Right lung (tissue), 2 donors: ENCODE measurements at regions not wholly inside any gene's neighbourhood (a gene's known extent, or its start where the extent isn't known, plus 50 kb on each side); places are given as distances from the start of the nearest gene placed in this dataset.

Experiments used
- DNase-seq, 2 donors: peaks; one replicate each; pipeline ENCODE4 v3.0.0-alpha.2; 2013

DNA sequence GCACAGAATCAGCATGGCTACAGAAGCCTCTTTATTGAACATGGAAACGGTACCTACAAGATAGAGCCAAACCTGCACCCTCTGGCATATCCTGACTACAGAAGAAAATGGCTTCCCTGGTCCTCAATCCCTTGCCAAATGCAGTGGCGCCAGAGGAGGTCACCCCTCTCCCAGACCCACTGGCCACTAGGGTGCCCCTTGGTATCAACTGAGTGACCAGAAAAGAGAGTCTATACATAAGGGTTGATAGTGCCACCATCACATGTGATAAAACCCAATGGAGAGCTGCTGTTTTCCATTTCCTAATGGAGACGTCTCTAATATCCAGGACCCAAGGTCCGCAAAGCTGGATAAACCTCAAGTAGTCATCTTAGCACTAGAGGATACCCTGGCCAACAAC, 52.7 kb upstream of the ALK start:
- DNase-seq = no peak

DNA sequence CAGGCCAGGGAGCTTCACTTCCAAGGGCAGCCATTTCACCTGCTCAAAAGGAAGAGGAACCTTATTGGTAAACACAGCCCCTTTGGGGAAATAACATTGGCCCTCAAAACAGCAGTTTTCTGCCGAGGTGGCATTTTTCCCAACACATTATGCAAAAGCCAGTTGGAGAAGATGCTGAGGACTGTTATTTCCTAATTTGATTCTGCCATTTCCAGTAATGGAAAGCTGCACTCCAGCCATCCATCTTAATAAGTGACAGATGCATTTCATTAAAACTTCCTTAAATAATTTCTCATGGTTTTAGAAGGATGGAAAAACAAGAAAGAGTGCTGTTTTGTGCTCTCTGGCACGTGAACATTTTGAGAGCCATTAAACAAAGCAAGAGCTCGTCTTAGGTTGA, 55.9 kb upstream of the ALK start:
- DNase-seq = no peak

DNA sequence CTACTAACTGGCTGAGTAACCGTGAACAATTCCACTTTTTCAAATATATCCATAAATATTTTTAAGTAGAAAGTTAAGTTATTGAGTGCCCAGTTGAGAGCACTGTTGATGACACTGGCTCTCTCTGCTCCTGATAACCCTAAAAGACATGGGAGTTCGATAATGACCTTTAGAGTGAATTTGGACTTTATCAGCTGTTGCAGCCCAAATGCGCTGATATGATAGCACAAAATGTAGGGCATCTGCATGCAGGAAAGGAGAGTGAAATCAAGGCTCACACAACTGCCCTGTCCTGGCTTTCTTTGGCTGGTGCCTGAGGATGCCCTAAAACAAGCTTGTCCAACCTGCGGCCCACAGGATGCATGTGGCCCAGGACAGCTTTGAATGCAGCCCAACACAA, 60.0 kb upstream of the ALK start:
- DNase-seq = no peak

DNA sequence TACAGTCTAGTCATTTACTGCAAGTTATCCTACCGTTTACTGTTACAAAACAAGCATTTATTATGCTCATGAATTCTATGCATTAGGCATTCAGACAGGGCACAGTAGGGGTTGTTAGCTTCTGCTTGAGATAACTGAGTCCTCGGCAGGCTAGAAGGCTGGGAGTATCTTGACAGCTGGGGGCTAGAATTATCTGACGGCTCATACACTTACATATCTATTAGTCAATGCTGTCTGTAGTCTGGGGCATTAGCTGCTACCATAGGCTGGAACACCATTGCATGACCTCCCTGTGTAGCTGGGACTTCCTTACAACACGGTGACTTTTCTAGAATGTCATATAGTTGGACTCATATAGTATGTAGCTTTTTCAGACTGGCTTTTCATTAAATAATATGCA, 61.9 kb upstream of the ALK start:
- no peak for DNase-seq

DNA sequence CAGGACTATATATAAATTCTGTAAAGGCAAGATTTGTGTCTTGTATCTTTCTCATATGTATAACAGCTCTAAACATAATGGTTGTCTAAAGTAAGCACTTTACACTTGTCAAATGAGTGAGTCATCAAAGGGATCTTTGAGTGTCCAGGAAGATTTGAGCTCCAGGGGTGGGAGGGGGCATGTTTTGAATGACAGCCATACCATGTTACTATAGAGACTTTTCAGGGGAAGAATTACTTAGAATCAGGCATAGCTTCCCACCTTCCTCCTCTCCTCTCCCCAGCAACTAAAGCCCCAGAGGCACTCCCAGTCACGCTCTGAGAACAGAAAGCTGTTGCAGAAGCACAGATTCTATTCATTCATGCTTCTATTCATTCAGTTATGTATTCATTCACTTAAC, 65.8 kb upstream of the ALK start:
- DNase-seq = no peak

DNA sequence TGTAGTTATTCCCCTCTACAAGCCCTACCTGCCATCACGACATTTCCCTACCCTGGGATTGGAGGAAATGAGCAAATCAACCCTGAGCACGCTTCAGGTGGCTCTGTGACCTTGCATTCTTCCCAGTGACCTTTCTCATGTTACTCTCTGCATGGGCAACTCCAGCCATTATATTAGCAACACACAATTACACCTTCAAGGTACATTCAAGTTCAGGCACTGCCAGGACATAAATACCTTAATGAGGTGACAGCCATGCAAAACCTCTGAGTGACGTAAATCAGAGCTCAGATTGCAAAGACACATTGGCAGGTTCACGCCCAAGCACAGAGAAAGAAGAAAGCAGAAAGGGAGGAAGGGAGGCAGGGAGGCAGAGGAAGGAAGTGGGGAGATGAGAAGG, 68.7 kb upstream of the ALK start:
- DNase-seq = no peak

DNA sequence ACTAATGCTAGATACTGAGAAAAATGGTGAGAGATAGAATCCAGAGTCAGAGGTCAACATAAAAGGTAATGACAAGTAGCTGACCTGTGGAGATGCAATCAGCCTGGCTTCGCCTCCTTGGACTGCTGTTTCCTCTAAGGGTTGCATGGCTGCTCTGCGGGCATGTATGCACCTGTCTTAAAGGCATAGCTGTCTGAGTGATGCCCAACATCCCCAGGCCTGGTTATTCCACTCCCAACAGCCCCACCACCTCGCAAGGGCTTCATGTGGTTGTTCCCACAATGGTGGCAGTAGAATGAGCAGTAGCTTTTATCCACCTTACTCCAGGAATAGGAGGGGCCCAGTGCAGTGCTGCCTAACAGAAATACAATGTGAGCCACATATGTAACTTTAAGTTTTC, 69.7 kb upstream of the ALK start:
- DNase-seq = no peak

DNA sequence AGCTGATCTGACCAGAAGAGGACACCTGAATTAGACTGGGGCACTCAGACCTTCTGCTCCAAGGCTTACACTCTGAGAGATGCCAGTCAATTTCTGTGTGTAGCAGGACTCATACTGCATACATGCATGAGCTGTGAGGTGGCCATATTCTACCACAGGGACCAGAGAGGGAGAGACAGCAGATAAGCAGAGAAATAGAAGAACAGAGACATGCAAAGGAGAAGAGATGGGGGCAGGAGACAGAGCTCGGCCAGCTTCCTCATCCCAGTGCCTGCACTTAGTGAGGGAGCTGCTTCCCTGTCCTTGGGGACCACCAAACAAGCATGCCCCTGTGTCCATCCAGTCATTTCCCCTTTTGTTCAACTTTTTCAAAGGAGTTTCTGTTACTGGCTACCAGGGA, 73.9 kb upstream of the ALK start:
- no peak for DNase-seq

DNA sequence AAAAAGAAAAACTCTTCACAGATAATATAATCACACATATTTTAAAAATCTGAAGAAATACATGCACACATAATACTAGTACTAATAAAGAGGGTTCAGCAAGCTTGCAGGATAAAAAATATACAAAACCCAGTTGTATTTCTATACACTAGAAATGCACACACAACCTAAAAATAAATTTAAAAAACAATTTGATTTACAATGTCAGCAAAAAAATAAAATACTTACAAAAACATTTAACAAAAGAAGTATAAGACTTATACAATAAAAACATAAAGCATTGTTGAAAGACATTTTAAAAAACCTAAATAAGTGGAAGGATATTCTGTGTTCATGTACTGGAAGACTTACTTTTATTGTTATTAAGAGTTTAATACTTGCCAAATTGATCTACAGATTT, 81.7 kb upstream of the ALK start:
- no peak for DNase-seq

DNA sequence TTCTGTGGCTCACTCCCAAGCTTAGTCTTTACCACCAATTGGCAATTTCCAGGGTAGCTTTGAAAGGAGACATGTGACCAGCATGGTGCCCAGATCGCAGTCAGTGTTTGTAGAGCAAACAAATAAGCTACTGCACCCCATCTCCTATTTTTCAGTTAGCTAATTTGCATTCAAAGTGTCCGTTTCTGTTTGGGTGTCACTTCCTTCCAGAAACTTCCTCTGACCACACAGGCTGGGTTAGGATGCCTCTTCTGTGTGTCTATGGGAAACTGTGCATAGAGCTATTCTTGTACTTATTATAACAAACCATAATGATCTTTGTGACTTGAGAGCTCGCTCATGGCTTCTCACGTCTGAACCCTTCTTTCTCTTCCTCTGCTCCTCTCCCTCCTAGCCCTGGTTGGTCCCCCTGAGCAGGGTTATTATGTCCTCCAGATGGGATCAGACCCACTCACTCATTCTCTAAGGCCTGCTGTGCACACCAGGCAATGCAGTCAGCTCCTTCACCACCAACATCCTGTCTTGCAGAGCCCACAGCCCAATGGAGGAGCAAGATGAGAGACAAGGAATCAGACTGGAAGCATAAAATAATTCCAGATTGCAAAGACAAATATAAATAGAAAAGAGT, 101.2 kb upstream of the ALK start:
- DNase-seq = no peak

DNA sequence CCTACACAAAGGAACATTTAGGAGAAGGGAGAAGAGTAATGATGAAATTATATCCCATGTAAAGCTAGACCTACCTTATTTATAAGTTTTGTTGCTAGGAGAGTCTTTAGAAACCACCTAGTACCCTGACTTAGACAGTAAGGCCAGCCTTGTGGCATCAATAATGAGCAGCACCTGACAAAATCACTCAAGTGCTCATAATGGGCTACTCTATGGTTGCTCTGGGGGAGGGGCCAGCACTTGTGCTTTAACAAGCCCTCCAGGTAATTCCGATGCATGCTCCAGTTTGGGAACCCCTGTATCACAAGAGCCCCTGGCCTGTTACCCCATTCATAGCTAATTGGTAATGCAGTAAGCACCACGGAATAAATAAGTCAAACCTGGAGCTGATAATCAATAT, 102.9 kb upstream of the ALK start:
- DNase-seq = no peak

DNA sequence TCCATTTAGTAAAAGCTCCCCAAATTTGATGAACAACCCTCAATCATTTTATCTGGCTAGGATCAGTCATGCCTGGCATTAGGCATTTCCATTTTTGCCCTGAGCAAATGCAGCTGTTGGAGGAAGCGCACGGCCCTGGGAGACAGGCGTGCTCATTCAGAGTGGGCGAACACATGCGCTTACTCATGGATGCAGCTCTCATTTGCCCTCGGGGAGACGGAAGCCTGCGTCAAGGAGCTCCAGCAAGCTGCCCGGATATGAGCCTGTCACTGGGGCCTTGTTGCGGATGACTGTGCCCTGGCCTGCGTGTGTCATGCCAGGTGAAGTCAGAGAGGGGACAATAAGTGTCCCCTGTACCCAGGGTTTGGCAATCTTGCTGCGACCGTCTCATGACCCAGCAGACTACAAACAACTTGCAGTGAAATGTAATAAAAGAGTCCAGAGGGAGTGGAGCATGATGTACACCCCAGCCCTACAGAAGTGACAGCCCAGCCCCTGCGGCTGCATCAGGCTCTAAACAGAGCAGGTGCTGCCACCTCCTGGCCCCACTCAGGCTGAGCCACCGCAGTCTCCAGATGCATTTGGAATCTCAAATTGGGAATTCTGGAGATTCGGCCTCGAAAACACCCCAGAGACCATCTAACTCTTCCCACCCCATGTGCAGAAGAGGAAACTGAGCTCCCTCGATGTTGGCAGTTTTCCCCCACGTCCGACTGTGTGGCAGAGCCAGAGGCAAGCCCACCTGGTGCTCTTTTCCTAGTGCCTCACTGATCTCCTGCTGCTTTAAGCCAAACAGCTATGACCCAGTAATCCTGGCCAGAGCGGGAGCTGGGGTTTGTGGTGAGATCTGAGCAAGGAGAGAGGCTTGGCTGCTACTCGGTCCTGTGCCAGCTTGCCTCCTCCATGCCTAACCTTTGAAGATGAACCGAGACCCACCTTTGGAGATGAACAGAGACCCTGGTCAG, 105.0 kb upstream of the ALK start:
- no peak for DNase-seq

DNA sequence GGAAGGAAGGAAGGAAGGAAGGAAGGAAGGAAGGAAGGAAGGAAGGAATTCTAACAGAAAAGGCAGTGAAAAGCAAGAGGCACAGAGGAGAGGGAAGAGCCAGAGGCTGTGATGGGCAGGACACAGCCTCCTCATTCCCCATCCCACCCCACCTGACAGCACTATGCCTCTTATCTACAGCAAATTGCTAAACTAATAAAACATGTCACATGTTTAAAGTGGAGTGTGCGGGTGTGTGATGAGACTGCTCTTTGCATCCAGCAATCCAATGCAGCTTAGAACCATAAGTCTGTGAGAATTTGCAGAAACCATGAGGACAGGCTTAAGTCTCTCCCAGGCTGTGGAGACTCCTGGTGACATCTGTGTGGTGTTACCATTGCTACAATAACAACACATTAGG, 108.4 kb upstream of the ALK start:
- DNase-seq = no peak

DNA sequence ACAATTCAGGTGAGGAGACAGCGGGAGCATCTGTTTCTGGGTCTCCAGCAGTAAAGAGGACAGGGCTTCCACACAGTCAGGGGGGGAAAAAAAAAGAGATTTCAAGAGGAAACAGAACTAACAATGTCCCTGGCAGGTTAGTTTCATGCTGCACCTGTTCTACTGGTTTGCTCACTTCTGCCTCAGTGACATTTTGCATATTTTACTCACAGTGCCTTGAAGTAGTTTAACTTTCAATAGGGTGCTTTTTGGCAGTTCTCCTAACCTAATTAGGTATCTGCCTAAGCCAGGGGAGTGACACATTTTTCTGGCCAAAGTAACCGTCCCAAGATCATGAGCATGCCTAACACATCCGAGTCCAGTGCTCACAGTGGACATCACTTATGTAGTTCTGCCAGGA, 109.0 kb upstream of the ALK start:
- peak; percentile 21 to 29 for DNase-seq

DNA sequence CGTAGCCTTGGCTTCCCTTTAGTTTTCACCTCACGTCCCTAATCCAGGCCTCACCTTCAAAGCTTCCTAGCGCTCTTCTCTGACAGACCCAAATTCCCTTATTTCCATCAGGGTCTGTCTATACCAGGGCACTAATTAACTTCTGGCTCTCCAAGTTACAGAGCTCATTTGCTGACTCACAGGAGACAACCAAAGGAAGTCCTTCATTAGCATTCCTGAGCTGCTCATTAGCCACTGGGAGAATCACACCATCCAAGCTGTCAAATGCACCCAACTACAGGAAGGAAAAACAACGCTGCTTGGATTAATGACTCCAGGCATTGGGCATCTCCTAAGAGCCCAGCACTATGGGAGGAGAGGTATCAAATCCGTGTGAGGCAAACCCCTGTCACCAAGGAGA, 109.8 kb upstream of the ALK start:
- no peak for DNase-seq

DNA sequence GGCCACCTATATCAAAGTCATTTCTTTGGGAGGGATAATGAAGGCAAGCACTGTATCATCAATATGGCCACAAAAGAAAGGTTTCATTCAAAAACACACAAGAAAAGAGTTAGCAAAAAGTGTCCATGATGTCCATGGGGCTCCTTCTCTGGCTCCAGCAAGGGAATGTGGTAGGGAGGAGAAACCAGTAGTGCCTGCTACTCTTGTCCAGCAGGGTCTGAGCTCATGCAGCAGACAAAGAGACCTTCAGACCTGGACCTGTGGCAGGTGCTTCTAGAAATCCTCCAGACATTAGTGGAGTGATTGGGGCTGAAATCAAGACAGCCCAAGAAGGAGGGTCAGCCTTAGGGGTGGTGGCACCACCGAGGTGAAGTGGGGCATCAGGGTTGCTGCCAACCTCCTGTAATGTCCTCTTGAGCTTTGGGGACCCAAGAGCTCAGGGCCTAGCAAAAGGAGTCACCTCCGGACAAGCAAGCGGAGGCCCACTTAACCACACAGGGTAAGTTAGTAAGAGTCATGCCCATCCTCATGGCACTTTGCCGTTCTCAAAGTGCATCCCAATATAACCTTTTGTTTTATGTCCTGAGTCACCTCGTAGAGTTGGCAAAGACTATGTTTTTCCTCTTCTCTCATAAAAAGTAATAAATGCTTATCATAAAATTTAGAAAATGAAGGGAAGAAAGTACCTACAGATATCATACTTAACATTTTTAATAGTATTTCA, 112.6 kb upstream of the YPEL5 start:
- no peak for DNase-seq

DNA sequence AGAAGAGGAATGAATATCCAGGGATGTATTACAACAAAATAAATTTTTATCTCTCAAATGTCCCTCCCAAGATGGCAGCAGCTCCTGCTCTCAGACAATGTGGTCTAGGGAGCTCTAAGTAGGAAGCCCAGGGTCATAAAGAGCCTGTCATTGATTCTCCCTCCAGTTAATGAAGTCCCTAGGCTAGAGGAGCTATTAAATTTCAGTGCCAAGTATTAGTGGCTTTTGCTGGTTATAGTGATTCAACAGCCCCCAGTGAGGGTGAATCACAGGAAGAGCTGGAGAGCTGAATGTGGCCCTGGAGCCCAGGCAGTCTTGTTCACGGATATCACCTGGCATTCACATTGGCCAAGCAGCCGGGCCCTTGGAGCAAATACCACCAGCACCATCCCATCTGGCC, 109.8 kb upstream of the YPEL5 start:
- no peak for DNase-seq

DNA sequence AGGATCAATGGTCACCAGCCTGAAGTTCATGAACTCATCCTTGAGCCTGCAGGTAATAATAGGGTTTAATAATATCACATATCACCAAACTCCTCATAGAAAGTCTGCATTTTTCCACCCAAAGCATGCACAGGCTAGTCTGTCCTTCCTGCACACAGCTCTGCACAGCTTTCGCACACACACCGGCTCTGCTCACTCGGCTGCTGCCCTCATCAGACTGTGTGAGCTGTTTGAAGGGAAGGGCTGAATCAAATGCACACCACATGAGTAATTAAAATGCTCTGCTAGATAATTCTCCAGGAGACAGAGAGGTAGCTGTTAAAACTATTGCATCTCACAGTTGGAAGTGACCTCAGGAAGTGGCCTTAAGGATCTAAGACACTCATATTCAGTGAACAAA, 108.4 kb upstream of the YPEL5 start:
- no peak for DNase-seq

DNA sequence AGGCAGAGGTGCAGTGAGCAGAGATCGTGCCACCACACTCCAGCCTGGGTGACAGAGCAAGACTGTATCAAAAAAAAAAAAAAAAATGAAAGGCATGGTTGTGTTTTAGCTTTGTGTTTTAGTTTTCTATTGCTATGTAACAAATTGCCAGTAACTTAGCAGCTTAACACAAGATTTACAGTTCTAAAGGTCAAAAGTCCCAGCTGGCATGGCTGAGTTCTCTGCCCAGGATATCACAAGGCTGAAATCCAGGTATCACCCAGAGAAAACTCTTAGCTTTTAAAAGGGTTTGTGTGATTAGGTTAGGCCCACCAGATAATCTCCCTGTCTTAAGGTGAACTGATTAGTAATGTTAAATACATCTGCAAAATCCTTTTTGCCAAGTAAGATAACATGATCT, 107.7 kb upstream of the YPEL5 start:
- DNase-seq = no peak

DNA sequence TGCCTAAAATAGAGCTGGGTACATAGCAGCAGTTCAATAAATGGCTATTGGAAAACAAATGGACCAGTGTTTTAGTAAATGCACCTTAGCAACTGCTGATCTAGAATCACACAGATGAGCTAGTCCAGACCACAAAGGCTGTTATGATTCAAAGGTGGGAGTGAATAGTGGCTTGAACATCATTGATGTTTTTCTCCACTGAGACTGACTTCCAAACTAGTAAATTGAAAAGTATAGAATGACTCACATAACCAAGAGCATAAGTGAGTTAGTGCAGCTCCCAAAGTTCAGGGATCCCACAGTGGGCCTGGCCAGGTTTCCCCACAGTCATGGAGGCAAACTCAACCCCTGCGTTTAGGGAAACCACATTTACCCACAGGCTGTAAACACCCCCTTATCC, 106.7 kb upstream of the YPEL5 start:
- DNase-seq = no peak

DNA sequence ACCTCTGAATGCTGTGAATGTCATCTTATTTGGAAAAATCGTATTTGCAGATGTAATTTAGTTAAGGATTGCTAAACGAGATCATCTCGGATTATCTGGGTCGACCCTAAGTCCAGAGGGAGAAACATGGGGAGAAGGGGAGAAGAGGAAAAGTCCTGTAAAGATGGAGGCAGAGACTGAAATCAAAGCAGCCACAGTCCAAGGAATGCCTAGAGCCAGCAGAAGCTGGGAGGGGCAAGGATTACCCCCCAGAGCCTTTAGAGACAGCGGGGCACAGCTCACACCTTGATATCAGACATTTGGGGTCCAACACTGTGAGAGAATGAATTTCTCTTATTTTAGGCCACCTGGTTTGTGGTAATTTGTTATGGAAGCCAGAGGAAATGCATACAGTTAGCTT, 104.9 kb upstream of the YPEL5 start:
- DNase-seq = no peak

DNA sequence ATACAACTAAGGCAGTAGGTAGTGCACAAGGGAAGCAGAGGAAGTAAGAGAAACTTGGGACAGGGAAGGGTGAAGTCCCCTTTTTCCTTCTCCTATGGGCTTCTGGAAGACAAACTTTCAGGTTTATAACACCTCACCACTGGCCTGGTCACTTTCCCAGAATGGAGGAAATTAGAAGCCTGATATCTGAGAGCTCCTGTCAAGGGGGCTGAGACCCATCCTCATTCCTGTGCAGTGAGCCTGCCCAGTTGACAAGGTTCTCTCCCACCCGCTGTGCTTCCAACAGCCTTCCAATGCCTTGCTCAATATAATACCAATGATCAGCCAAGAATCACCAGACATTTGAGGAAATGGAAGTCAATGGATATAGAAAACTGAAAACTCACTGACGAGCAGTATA, 100.4 kb upstream of the YPEL5 start:
- no peak for DNase-seq

DNA sequence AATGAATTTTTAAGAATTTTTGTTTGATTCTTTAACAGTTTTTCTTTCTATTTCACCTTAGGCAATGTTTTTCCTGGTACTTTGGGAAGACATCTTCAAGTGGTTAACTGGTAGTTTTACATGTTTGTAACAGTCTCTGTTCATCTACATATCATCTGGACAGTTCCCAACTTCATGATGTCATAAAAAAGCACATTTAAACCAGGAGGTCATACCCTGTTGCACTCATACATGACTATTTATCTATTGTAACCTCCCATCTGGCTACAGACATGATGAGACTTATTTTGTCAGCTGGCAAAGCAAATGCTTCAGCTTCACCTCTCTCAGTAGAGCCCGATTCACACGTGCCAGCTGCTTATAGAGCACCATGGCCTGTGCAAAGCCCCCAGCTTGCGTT, 99.8 kb upstream of the YPEL5 start:
- DNase-seq = no peak
